ENCODE measurements at regions not wholly inside any gene's neighbourhood (a gene's known extent, or its start where the extent isn't known, plus 50 kb on each side); places are given as distances from the start of the nearest gene placed in this dataset.

DNA sequence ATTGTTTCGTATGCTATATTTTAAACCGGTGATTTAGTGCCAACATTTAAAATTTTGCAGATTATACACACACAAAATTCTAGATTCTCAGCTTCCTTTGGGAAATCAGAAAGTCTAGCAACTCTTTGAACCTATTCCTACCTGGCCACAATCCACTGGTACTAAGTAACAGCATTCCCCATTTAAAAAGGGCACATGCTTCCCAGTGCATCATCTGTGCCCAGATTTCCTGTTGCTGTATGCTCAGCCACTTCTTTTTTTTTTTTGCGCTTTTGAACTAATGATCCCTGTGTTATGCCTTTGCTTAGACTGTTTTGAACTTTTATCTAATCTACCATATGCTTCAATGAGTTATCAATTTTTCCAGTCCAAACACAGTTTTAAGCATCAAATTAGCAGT is 548.4 kb downstream of the PLPP3 start:
- no peak for DNase-seq (ENCODE audit: low read depth)
- TF ChIP-seq CTCF (IDR thresholded peaks at IDR 0.05; ENCODE audit: insufficient read depth, low read depth, low read length, missing control alignments): no peak
- no peak overlapping the region for H3K4me3 ChIP-seq (ENCODE audit: low read depth, low read length)

DNA sequence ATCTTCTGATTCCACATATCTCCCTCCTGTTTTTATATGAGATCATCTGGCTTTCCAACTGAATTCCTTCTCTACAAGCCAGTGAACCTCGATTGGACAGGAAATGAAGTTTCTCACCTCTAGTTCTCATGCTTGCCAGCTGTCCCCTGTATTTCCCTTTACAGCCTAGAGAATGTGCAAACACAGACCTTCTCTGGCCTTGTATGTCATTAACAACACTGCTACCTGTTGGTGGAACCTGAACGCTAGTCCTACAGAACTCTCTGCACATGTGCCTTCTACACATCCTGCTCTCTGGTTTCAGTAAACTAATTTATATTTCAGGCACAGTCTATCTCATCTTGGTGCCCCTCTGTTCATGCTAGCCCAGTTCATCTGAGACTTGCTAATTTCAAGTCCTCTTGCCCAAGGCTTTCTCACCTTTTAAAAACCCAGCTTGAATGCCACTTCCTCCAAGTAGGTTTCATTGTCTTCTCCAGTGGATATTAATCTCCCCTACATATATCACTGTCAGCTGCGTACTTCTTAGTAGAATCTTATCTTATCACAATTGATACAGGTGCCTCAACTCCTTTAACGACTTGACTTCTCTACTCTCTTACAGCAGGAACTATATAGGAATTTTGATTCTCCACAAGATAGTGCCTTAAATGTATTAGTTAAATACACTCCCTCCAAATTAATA is 549.9 kb downstream of the PLPP3 start:
- peak; percentile 5 for TF ChIP-seq CTCF (IDR thresholded peaks at IDR 0.05; ENCODE audit: insufficient read depth, low read depth, low read length, missing control alignments)
- DNase-seq (ENCODE audit: low read depth): peak; percentile 41
- no peak overlapping the region for H3K4me3 ChIP-seq (ENCODE audit: low read depth, low read length)

DNA sequence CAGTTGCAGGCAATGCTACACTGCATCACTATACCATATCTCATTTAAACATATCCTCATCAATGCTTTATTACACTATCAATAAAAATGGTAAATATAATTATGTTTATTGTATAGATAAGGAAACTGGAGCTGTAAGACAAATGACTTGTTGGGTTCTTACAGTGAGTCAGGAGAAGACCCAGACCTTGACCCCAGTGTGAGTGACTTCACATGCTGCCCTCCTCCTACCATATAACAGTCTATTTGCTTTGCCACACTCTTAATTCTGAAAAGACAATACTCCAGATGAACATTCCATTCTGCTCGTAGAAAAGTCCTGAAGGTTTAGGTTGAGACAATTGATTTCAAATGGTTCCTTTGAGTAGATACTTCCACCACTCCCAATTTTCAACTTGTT is 550.5 kb downstream of the PLPP3 start:
- no peak overlapping the region for H3K4me3 ChIP-seq (ENCODE audit: low read depth, low read length)
- DNase-seq (ENCODE audit: low read depth): no peak
- TF ChIP-seq CTCF (IDR thresholded peaks at IDR 0.05; ENCODE audit: insufficient read depth, low read depth, low read length, missing control alignments): no peak

DNA sequence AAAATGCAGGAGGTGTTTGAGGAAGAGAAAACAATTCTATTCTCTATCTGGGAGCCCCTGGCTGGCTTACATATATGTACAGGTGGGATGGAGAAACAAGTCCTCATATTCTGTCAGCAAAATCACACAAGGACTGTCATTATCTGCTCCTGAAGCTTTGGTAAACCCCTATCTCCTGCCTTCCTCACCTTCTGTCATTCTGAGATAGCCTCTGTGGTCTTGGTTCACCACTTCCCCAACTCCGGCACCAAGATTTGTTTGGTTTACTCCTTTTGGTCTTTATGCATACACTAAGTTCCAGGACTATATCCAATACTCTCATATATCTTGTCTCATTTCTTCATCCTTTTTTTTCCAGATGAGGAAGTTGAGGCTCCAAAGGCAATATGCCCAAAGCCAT is 551.1 kb downstream of the PLPP3 start:
- DNase-seq (ENCODE audit: low read depth): peak; percentile 65
- TF ChIP-seq CTCF (IDR thresholded peaks at IDR 0.05; ENCODE audit: insufficient read depth, low read depth, low read length, missing control alignments): no peak

GRCh38 chr1:56025942-56026341 is 553.4 kb downstream of the PLPP3 start:
- no peak overlapping the region for H3K4me3 ChIP-seq (ENCODE audit: low read depth, low read length)
- TF ChIP-seq CTCF (IDR thresholded peaks at IDR 0.05; ENCODE audit: insufficient read depth, low read depth, low read length, missing control alignments): no peak
- DNase-seq (ENCODE audit: low read depth): no peak

More for the DNA sequence above, 551.1 kb downstream of the PLPP3 start:
- H3K4me3 ChIP-seq (ENCODE audit: low read depth, low read length): no peak overlapping the region

DNA sequence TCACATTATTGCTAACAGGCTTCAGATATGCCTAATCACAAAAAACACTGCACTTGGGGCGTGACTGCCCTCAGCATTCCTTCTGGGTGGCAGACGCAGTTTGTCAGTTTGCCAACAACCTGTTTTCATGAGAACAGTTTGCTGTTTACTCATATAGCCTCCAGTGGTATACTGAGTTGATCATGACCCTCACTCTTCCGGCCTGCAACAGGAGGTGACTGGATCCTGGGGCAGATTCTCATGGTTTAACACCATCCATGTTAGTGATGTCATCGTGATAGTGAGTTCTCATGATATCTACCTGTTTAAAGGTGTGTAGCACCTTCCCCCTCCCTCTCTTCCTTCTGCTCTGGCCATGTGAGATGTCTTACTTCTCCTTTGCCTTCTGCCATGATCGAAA is 555.2 kb downstream of the PLPP3 start:
- no peak for TF ChIP-seq CTCF (IDR thresholded peaks at IDR 0.05; ENCODE audit: insufficient read depth, low read depth, low read length, missing control alignments)
- no peak overlapping the region for H3K4me3 ChIP-seq (ENCODE audit: low read depth, low read length)
- DNase-seq (ENCODE audit: low read depth): no peak

DNA sequence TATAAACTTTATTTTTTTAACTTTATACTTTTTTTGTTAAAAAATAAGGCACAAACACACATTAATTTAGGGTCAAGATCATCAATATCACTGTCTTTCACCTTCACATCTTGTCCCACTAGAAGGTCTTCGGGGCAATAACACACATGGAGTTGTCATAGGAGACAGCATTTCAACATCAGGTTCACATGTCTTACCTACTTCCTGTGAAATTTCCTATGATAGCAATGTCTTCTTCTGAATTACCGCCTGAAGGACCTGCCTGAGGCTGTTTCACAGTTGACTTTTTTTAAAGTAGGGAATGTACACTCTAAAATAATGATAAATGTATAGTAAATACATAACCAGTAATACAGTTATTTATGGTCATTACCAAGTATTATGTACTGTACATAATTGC is 559.4 kb downstream of the PLPP3 start:
- H3K4me3 ChIP-seq (ENCODE audit: low read depth, low read length): no peak overlapping the region
- DNase-seq (ENCODE audit: low read depth): no peak
- no peak for TF ChIP-seq CTCF (IDR thresholded peaks at IDR 0.05; ENCODE audit: insufficient read depth, low read depth, low read length, missing control alignments)
